ENCODE measurements at regions not wholly inside any gene's neighbourhood (a gene's known extent, or its start where the extent isn't known, plus 50 kb on each side); places are given as distances from the start of the nearest gene placed in this dataset.

DNA sequence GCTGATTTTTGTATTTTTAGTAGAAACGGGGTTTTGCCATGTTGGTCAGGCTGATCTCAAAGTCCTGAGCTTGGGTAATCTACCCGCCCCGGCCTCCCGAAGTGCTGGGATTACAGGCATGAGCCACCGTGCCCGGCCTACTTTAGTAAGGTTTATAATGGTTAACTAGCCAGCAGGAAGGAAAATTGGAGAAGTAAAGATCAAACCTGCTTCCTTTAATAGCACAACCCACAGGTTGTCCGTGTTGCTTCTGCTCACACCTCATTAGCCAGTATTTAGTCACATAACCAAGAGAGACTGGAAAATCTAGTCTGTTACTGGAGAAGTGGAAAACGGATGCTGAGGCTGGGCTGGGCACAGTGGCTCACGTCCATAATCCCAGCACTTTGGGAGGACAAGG is 51.9 kb upstream of the TBL1XR1 start:
- no peak for TF ChIP-seq EZH2phosphoT487 (IDR thresholded peaks at IDR 0.05; ENCODE audit: borderline replicate concordance, low read length)
- TF ChIP-seq, protein P1, sequence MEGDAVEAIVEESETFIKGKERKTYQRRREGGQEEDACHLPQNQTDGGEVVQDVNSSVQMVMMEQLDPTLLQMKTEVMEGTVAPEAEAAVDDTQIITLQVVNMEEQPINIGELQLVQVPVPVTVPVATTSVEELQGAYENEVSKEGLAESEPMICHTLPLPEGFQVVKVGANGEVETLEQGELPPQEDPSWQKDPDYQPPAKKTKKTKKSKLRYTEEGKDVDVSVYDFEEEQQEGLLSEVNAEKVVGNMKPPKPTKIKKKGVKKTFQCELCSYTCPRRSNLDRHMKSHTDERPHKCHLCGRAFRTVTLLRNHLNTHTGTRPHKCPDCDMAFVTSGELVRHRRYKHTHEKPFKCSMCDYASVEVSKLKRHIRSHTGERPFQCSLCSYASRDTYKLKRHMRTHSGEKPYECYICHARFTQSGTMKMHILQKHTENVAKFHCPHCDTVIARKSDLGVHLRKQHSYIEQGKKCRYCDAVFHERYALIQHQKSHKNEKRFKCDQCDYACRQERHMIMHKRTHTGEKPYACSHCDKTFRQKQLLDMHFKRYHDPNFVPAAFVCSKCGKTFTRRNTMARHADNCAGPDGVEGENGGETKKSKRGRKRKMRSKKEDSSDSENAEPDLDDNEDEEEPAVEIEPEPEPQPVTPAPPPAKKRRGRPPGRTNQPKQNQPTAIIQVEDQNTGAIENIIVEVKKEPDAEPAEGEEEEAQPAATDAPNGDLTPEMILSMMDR (conservative IDR thresholded peaks at IDR 0.05; ENCODE audit: low read depth, low read length): no peak
- TF ChIP-seq EZH2 (IDR thresholded peaks at IDR 0.05; ENCODE audit: low read length, unreplicated experiment): no peak

All from PC-3 (cell line).